ENCODE measurements at regions not wholly inside any gene's neighbourhood (a gene's known extent, or its start where the extent isn't known, plus 50 kb on each side); places are given as distances from the start of the nearest gene placed in this dataset.

DNA sequence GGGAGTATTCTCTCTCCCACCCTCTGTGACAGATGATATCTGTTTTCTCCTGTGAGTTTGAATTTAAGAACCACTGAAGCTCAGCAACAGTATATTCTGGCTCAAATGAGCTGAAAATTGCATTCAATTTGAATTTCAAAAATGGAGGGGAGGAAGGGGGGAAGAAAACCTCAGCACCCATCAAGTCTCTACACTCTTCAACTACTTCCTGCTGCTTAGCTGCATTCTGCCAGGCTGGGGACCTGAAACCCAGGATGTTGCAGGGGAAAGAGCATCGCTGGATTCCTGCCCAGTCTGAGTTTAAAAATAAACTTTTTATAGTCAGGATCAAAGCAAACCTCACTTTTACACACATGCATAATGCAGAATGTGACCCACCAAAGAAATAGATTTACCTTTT, 214.3 kb upstream of the ESRRG start:
- TF ChIP-seq, protein P1, sequence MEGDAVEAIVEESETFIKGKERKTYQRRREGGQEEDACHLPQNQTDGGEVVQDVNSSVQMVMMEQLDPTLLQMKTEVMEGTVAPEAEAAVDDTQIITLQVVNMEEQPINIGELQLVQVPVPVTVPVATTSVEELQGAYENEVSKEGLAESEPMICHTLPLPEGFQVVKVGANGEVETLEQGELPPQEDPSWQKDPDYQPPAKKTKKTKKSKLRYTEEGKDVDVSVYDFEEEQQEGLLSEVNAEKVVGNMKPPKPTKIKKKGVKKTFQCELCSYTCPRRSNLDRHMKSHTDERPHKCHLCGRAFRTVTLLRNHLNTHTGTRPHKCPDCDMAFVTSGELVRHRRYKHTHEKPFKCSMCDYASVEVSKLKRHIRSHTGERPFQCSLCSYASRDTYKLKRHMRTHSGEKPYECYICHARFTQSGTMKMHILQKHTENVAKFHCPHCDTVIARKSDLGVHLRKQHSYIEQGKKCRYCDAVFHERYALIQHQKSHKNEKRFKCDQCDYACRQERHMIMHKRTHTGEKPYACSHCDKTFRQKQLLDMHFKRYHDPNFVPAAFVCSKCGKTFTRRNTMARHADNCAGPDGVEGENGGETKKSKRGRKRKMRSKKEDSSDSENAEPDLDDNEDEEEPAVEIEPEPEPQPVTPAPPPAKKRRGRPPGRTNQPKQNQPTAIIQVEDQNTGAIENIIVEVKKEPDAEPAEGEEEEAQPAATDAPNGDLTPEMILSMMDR (IDR thresholded peaks at IDR 0.05), result no peak
- H3K4me3 ChIP-seq, result no peak overlapping the region
- ATAC-seq (no peak), DNase-seq (no peak)
- H3K9me3 ChIP-seq, result no peaks in the 10 kb centered on the region
- H3K36me3 ChIP-seq (ENCODE audit: low read depth), result no peaks in the 10 kb centered on the region
- H3K4me1 ChIP-seq (ENCODE audit: low read depth), result no peaks in the 10 kb centered on the region
- intact Hi-C loops (cut with DNase I, micrococcal nuclease), result no loop called here

DNA sequence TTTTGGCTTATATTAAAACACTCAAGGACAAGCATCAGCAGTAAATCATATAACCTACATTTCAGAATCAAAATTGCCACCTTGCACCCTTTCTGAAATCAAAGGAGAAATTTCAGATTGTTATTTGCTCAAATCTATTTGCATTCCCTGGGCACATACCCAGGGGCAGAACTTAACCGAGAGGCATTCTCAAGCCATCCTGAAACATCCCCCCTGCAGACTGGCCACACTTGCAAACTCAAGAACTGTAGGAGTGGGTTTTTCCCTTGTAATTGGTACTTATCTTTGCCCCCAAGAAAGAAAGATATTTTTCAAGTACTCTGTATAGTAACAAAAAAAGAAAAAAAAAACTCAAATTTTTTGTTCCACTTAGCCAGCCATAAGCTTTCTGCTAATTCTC, 213.6 kb upstream of the ESRRG start:
- Histone ChIP-seq H3K9me3 (no peaks in the 10 kb centered on the region), H3K4me3 (no peak overlapping the region), H3K4me1 (ENCODE audit: low read depth) (no peaks in the 10 kb centered on the region), H3K36me3 (ENCODE audit: low read depth) (no peaks in the 10 kb centered on the region)
- no peak for DNase-seq
- intact Hi-C loops (cut with DNase I, micrococcal nuclease), result no loop called here
- no peak for ATAC-seq
- TF ChIP-seq, protein P1 (IDR thresholded peaks at IDR 0.05), result no peak

DNA sequence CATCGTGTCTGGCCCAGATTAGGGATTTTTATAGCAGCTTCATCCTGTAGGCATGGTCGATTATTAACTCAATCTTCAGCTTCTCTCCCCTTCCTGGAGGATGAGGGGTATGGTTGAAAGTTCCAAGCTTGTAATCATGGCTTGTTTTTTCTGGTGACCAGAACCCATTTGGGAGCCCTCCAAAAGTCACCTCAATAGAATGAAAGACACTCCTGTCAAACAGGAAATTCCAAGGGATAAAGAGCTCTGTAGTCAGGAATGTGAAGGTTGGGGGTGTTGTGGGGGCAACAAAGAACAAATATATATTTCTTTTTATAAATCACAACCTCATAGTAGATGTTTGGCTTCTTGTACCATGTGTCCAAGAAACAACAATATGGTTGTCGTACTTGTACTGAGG, 212.7 kb upstream of the ESRRG start:
- H3K36me3 ChIP-seq (ENCODE audit: low read depth), result no peaks in the 10 kb centered on the region
- DNase-seq (no peak), ATAC-seq (no peak)
- intact Hi-C loops (cut with DNase I, micrococcal nuclease), result no loop called here
- H3K4me1 ChIP-seq (ENCODE audit: low read depth), result no peaks in the 10 kb centered on the region
- H3K4me3 ChIP-seq, result no peak overlapping the region
- TF ChIP-seq, protein P1 (IDR thresholded peaks at IDR 0.05), result no peak
- H3K9me3 ChIP-seq, result no peaks in the 10 kb centered on the region

DNA sequence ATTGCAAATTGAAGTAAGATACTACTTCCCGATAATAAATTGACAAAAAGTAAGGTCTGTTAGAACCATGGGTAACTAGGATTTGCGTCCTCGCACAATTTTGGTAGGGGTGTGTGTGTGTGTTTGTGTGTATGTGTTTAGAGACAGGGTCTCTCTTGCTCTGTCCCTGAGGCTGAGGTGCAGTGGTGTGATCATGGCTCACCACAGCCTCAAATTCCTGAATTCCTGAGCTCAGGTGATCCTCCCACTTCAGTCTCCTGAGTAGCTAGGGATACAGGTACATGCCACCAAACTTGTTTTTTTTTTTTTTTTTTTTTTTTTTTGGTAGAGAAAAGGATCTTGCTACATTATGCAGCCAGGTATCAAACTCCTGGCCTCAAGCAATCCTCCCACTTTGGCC, 209.2 kb upstream of the ESRRG start:
- Histone ChIP-seq H3K4me1 (ENCODE audit: low read depth) (no peaks in the 10 kb centered on the region), H3K9me3 (no peaks in the 10 kb centered on the region), H3K36me3 (ENCODE audit: low read depth) (no peaks in the 10 kb centered on the region), H3K4me3 (no peak overlapping the region)
- no peak for DNase-seq
- intact Hi-C loops (cut with DNase I, micrococcal nuclease), result no loop called here
- no peak for ATAC-seq
- TF ChIP-seq, protein P1 (IDR thresholded peaks at IDR 0.05), result no peak

DNA sequence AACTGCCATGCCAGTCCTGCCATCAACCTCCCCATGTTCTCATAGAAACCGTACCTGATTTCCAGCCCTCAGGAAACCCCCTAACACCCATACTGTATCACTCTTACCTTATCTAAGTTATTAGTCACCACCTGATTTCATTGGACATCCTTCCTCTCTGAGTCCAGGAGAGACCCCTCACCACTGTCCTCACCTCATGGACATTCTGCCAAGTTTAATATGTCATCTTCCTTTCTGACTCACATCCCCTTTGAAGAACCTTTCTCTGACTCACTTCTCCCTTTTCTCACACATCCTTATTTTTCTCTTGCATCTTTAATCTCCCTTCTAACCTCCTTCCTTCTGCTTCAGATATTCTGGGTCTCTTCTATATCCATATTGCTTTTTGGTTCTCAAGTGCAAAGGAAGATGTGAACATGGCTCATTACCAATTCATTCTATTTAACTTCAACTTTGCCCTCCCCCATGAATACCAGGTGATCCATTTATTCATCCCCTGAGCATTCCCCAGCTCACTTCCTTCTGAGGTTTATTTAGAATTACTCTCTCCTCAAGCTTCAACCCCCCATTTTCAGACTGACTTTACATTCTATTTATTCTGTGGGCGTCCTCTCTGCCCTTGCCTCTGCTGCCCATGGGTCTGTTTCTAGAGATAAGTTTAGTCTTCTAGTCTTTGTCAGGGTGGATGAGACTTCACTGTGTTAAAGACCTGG, 206.8 kb upstream of the ESRRG start:
- Histone ChIP-seq H3K4me3 (no peak overlapping the region), H3K36me3 (ENCODE audit: low read depth) (no peaks in the 10 kb centered on the region), H3K9me3 (no peaks in the 10 kb centered on the region), H3K4me1 (ENCODE audit: low read depth) (no peaks in the 10 kb centered on the region)
- intact Hi-C loops (cut with DNase I, micrococcal nuclease), result no loop called here
- ATAC-seq (no peak), DNase-seq (no peak)
- TF ChIP-seq, protein P1 (IDR thresholded peaks at IDR 0.05), result no peak

DNA sequence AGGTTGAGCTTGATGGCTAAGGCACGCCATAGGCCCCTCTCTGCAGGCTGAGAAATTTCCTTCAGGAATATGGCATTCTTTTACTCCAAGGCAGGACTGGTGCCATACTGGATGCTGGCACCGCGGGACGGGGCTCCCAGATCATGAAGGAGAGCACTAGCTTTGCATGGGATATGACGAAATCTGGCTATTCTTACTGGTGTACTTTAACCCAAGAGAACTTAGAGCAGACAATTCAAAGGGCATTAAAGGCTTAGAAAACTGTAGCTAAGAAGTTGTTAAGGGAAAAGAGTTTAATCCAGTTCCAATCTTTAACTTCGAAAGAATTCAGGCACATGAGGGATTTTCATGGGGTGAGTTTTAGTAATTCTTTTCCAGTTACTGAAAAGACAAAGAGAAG, 204.4 kb upstream of the ESRRG start:
- no peak overlapping the region for H3K4me3 ChIP-seq
- intact Hi-C loops (cut with DNase I, micrococcal nuclease), result no loop called here
- H3K9me3 ChIP-seq, result no peaks in the 10 kb centered on the region
- H3K4me1 ChIP-seq (ENCODE audit: low read depth), result no peaks in the 10 kb centered on the region
- no peaks in the 10 kb centered on the region for H3K36me3 ChIP-seq (ENCODE audit: low read depth)
- TF ChIP-seq, protein P1 (IDR thresholded peaks at IDR 0.05), result no peak
- ATAC-seq (no peak), DNase-seq (no peak)

Data from mucosa of descending colon (tissue), 3 donors.